ENCODE measurements at regions not wholly inside any gene's neighbourhood (a gene's known extent, or its start where the extent isn't known, plus 50 kb on each side); places are given as distances from the start of the nearest gene placed in this dataset.
"Not testable (repeated sequence)": the region's sequence is repeated elsewhere in the genome, so short reads cannot be mapped to it uniquely, and the experiment has no call there.

DNA sequence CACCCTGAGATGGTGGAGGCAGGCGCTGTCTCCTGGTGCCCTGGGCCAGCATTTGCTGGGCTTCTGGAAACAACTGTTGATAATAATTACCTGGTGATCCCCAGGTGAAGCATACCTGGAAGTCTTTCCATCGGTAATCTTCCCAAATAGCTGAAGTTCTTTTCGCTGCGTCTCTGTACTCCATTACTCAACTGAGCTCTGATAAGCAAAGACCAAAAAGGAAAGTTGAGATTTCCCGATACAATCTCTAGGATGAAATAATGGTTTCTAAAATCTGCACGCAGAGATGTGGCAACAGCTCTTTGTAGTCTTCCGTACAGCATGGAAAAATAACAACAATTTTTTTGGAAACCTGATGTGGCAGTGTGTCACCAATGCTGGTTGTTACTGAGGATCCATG lies 226.5 kb downstream of the GATA3 start:
- no peak for DNase-seq (ENCODE audit: low spot score)

- DNase-seq (ENCODE audit: low spot score), result no peak
Measured at GRCh38 chr10:8282340-8282739, 227.9 kb downstream of the GATA3 start.

- DNase-seq (ENCODE audit: low spot score), result no peak
Measured at GRCh38 chr10:8283166-8283905, 228.8 kb downstream of the GATA3 start.

GRCh38 chr10:8283986-8284385 lies 229.5 kb downstream of the GATA3 start:
- DNase-seq (ENCODE audit: low spot score), result no peak

GRCh38 chr10:8285970-8286369 lies 231.5 kb downstream of the GATA3 start:
- not testable (repeated sequence) for DNase-seq (ENCODE audit: low spot score)

GRCh38 chr10:8288600-8288999 lies 234.1 kb downstream of the GATA3 start:
- no peak for DNase-seq (ENCODE audit: low spot score)

- DNase-seq (ENCODE audit: low spot score), result no peak
Measured at GRCh38 chr10:8289186-8289924, 234.9 kb downstream of the GATA3 start.

DNA sequence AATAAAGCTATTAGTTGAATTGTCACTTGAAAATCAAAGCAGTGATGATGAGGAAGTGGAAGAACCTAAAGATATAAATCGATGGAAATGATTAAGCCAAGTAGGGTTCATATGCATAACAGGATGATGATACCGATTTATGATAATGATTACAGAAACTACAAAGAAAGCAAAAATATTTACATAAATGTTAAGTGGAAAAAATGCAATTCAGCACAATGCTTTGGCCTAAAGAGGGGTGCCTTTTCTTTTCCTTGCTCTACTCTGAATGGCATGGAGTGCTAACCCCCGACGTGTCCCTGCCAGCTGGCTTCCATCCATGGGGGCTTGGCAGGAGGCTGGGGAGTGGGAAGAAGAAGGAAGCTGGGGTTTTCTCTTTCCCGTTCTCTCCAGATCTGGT lies 240.3 kb downstream of the GATA3 start:
- DNase-seq (ENCODE audit: low spot score), result no peak

DNA sequence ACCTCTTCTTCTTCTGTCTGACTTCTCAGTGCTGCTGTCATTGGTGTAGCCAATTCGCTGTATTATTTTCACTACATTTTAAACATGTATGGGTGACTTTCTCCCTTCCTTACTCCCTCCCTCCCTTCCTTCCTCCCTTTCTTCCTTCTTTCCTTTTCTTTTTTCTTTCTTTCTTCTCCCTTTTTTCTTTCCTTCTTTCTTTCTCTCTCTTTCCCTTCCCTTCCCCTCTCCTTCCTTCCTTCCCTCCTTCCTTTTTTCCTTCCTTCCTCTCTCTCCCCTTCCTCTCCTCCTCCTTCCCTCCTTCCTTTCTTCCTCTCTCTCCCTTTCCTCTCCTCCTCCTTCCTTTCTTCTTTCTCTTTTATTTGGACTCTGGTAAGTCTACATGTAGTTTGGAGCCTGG lies 240.8 kb downstream of the GATA3 start:
- DNase-seq (ENCODE audit: low spot score), result no peak

DNA sequence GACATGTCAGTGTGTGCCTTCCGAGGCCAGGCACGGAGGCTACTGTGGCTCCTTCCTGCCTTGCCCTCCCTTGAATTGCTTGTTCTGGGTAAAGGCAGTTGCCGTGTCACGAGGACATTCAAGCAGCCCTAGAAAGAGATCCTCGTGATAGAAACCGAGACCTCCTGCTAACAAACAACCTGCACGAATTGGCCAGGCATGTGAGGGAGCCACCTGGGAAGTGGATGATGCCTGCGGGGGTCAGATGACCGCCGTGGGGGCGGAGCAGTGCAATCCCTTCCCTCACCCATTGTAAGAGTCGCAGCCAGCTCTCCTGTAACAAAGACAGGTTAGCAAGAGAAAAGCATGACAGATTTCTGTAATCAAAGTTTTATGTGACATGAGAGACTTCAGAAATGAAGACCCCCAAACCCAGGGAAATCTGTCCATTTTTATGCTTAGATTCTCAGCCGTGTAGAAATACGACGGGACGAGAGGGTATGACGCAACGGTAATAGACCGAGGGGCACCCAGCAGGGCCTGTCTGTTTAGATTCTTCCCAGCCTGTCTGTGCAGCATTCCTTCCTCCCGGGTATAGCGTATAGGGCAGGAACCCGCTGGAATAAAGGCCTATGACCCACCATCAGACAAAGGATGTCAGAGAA lies 241.7 kb downstream of the GATA3 start:
- no peak for DNase-seq (ENCODE audit: low spot score)

- DNase-seq (ENCODE audit: low spot score), result no peak
Measured at GRCh38 chr10:8296734-8297101, 242.2 kb downstream of the GATA3 start.

GRCh38 chr10:8297107-8297506 lies 242.6 kb downstream of the GATA3 start:
- DNase-seq (ENCODE audit: low spot score), result no peak

DNA sequence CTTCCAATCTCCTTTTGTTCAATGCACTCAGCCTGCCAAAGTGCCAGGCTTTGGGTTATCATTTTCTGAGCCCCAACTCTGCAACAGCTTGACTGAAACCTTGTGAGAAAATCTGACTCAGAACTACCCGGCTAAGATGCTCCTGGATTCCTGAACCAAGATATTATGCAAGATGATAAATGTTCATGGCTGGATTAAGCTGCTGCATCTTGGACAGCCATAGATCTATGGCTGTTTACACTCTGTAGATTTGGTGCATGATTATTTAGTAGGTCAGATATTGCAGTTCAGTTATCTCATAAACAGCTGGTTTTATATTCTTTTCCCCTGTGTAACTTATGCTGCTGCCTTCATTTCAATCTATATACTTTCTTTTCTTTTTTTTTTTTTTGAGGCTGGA lies 243.5 kb downstream of the GATA3 start:
- peak; percentile 76 for DNase-seq (ENCODE audit: low spot score)

GRCh38 chr10:8298896-8299570 lies 244.5 kb downstream of the GATA3 start:
- no peak for DNase-seq (ENCODE audit: low spot score)

DNA sequence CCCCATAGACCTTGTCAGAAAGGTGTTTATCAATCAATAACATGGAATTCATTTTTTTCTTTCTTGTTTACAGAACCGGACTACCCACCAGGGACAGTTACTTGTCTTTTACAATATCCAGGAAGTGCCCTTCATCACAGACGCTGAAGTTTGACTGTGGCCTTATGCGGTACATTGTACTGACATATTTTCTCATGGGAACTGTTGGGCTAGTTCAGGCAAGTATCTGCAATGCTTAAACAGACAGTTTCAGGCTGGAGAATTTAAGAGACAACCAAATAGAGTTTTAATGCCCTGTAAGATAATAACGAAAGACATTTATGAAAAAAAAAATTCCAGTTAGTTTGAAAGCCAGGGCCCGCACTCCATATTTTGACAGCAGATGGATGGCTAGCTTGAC lies 246.4 kb downstream of the GATA3 start:
- DNase-seq (ENCODE audit: low spot score), result peak; percentile 52

- DNase-seq (ENCODE audit: low spot score), result no peak
Measured at GRCh38 chr10:8301333-8301732, 246.8 kb downstream of the GATA3 start.

- DNase-seq (ENCODE audit: low spot score), result no peak
Measured at GRCh38 chr10:8301831-8302230, 247.3 kb downstream of the GATA3 start.

DNA sequence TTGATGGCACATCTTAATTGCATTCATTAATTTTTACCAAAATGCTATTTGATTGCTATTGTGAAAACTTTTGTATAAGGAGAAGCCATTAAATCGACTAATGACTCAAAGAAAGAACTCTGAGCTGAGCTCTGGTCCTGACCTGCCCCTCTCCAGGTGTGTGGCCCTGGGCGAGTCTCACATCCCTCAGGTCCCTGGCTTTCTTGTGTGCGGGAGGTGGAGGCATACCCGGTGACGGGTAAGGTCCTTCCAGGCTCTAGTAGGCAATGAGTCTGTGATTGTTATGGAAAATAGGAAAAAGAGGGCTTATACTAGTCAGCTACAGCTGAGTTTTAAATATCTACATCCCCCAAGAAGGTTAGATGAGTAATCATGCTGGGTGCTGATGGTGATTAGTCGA lies 248.1 kb downstream of the GATA3 start:
- no peak for DNase-seq (ENCODE audit: low spot score)

DNA sequence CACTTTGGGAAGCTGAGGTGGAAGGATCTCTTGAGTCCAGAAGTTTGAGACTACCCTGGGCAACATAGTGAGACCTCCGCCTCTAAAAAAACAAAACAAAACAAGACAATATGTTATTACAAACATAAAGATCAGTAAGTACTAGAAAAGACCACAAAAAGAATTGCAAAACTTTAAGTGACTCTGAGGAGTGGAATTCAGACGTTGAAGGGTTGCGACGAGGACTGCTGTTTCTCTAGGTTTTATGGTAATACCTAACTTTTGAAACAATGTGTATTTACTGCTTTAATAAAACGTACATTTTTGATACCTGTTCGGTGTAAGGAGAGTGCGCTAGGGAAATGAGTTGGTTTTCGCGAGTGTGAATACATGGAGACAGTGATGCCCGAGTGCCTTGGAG lies 250.4 kb downstream of the GATA3 start:
- no peak for DNase-seq (ENCODE audit: low spot score)

DNA sequence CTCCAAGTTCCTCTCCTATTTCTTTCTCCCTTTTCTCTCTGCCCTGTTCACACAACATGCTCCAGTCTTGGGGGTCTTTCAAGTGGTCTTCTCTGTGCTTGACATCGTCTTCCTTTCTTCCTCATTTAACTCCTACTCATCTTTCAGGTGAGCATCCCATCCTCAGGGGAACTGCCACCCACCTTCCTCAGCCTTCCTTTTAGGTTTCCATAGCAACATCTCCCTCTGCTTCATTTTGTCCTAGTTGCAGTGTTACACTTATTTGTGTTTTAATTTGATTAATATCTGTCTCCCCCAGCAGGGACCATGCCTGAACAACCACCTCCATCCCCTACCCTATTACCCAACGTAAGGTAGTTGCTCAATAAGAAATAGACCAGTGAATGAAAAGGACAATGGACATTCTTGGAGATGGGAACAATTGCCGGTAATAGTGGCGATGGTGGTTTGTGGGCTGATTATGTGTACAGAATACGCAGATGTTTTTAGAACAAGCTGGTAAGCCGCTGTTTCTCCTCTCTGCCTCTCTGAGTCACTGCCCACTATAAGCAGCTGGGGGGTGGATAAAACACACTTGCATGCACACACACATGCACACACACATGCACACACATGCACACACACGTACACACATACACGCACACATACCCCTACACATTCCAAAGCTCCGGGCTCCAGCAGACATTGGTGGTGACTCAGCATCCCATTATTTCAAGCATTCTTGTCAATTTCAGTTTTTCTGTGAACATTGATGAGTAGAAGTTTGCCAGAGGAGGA lies 251.6 kb downstream of the GATA3 start:
- no peak for DNase-seq (ENCODE audit: low spot score)

DNA sequence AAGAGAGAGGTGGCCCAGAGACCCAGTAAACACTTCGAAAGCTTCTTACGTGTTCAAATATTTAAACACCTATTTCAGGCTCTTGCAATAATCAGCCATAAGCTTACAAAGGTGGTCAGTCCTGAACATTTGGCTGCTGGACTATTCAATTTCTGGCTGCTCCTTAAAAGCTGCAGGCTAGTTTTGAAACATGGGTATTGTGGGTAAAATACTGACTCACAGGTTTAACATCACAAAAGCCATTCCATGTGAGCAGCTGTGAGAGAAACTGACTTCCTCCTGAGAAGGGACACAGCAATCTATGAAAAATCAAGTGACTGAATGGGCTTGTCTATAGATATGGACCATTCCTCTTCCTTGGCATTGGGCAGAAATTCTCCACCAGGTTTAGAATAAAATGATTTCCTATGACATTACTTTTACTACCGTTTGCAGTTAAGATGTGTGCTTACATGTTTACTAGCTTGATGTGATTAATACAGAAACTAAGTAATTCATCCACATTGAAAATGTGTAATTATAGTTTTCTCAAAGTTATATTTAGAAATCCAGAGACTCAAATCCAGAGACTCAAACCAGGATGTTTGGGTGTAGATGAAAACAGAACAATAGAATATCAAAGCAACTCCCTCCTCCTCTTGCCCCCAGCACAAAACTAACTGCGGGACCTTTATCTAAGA lies 252.3 kb downstream of the GATA3 start:
- no peak for DNase-seq (ENCODE audit: low spot score)
